H1 (cell line): ENCODE measurements at regions not wholly inside any gene's neighbourhood (a gene's known extent, or its start where the extent isn't known, plus 50 kb on each side); places are given as distances from the start of the nearest gene placed in this dataset.

Source experiments
- CTCF ChIA-PET: fragments of 300-600 bp; sonication (Branson Sonifier 250); formaldehyde crosslinking; loops from one replicate; lab custom pipeline; 2021; ENCODE audit not compliant: partially characterized antibody; lab: Charles Lee
- POLR2A ChIA-PET: fragments of 300-600 bp; sonication (Branson Sonifier 250); formaldehyde crosslinking; loops from one replicate; lab custom pipeline; 2021; ENCODE audit warnings: inconsistent platforms; ENCODE audit not compliant: partially characterized antibody; lab: Charles Lee
- DNase-seq, 2 experiments: peaks; one replicate each; pipeline versions ENCODE4 v3.0.0 to v3.0.0-alpha.2; 2010 to 2022; ENCODE audit warnings: low spot score in 2 of 2, low read depth in 1 of 2, mixed read lengths in 1 of 2
- FAIRE-seq: peaks from 2 replicates; lab custom pipeline; 2011; peaks lifted over from hg19 to GRCh38; lab: Jason Lieb, UNC
- H2AFZ ChIP-seq: 2 replicates; pipeline ENCODE4 v1.8.1; 2012; ENCODE audit warnings: low read length, inconsistent platforms
- H2AK5ac ChIP-seq: 2 replicates; pipeline ENCODE4 v1.6.1; 2013; ENCODE audit warnings: low read depth, low read length
- H2BK120ac ChIP-seq: replicated peaks from 2 replicates; pipeline ENCODE3; 2013; ENCODE audit warnings: low read depth, low read length, inconsistent platforms
- H2BK12ac ChIP-seq: 2 replicates; pipeline ENCODE4 v1.6.1; 2013; ENCODE audit warnings: low read depth, low read length
- H2BK15ac ChIP-seq: 2 replicates; pipeline ENCODE4 v1.6.1; 2013; ENCODE audit warnings: low read length
- H2BK20ac ChIP-seq: 2 replicates; pipeline ENCODE4 v1.6.1; 2013; ENCODE audit warnings: low read length
- H2BK5ac ChIP-seq: 2 replicates; pipeline ENCODE4 v1.6.1; 2013; ENCODE audit warnings: low read depth, low read length
- H3K14ac ChIP-seq: 2 replicates; pipeline ENCODE4 v1.6.1; 2013; ENCODE audit warnings: inconsistent platforms; ENCODE audit not compliant: insufficient read length
- H3K18ac ChIP-seq: 2 replicates; pipeline ENCODE4 v1.6.1; 2013; ENCODE audit warnings: low read length; ENCODE audit errors: extremely low read depth
- H3K23ac ChIP-seq: 2 replicates; pipeline ENCODE4 v1.6.1; 2013; ENCODE audit warnings: inconsistent platforms; ENCODE audit not compliant: insufficient read length
- H3K23me2 ChIP-seq: 2 replicates; pipeline ENCODE4 v1.6.1; 2013; ENCODE audit warnings: low read depth, low read length
- H3K27ac ChIP-seq: 2 replicates; pipeline ENCODE4 v1.6.1; 2011; ENCODE audit warnings: low read depth, low read length, inconsistent platforms
- H3K27me3 ChIP-seq, 4 experiments: replicated peaks in 1 of 4; 1 replicate in 1 of 4; 2 replicates in 3 of 4; pipeline versions ENCODE4 v1.6.1 to v1.8.1; 2011 to 2013; ENCODE audit warnings: low read length in 3 of 4, mild to moderate bottlenecking in 3 of 4, inconsistent platforms in 2 of 4, mixed read lengths in 2 of 4, moderate library complexity in 1 of 4; ENCODE audit not compliant: control insufficient read depth in 3 of 4, insufficient read depth in 3 of 4; ENCODE audit errors: extremely low read depth in 1 of 4
- H3K36me3 ChIP-seq, 4 experiments: 2 replicates each; pipeline versions ENCODE4 v1.6.1 to v1.8.1; 2011 to 2013; ENCODE audit warnings: mild to moderate bottlenecking in 4 of 4, low read length in 3 of 4, moderate library complexity in 2 of 4, control low read depth in 1 of 4, inconsistent platforms in 1 of 4; ENCODE audit not compliant: insufficient read depth in 4 of 4, control insufficient read depth in 2 of 4
- H3K4ac ChIP-seq: replicated peaks from 2 replicates; pipeline ENCODE3; 2013; ENCODE audit warnings: low read length, low read depth, mixed read lengths, inconsistent platforms; ENCODE audit not compliant: insufficient read length
- H3K4me1 ChIP-seq, 4 experiments: replicated peaks in 1 of 4; 1 replicate in 1 of 4; 2 replicates in 3 of 4; pipeline versions ENCODE4 v1.6.1 to v1.8.1; 2011 to 2013; ENCODE audit warnings: low read length in 3 of 4, inconsistent platforms in 2 of 4, mixed read lengths in 1 of 4; ENCODE audit not compliant: insufficient read depth in 4 of 4, control insufficient read depth in 3 of 4
- H3K4me2 ChIP-seq, 2 experiments: 2 replicates each; pipeline versions ENCODE4 v1.6.1 to v1.8.1; 2011 to 2013; ENCODE audit warnings: low read depth in 2 of 2, low read length in 2 of 2, control low read depth in 1 of 2, inconsistent platforms in 1 of 2, mild to moderate bottlenecking in 1 of 2; ENCODE audit not compliant: insufficient read depth in 1 of 2
- H3K4me3 ChIP-seq, 4 experiments: fragments of 200-600, 300-600 bp in 1 of 4; sonication (generic), shearing (Covaris generic), sonication (Bioruptor Twin) in 1 of 4; 2 replicates each; pipeline versions ENCODE4 v1.5.1 to v1.8.1; 2011 to 2016; ENCODE audit warnings: low read length in 4 of 4, low read depth in 3 of 4, control low read depth in 2 of 4, inconsistent platforms in 2 of 4, mild to moderate bottlenecking in 2 of 4, mixed read lengths in 1 of 4, moderate library complexity in 1 of 4; ENCODE audit not compliant: insufficient read depth in 2 of 4; ENCODE audit errors: extremely low read depth in 1 of 4
- H3K56ac ChIP-seq: replicated peaks from 2 replicates; pipeline ENCODE3; 2013; ENCODE audit warnings: low read depth, mild to moderate bottlenecking, mixed read lengths, low read length, inconsistent platforms; ENCODE audit not compliant: insufficient read length
- H3K79me1 ChIP-seq: 2 replicates; pipeline ENCODE4 v1.6.1; 2013; ENCODE audit warnings: low read depth, low read length, control low read depth
- H3K79me2 ChIP-seq, 2 experiments: 2 replicates each; pipeline versions ENCODE4 v1.6.1 to v1.8.1; 2012 to 2013; ENCODE audit warnings: low read length in 2 of 2, mild to moderate bottlenecking in 2 of 2, inconsistent platforms in 1 of 2; ENCODE audit not compliant: insufficient read depth in 2 of 2, control insufficient read depth in 1 of 2
- H3K9ac ChIP-seq, 4 experiments: replicated peaks in 1 of 4; 1 replicate in 1 of 4; 2 replicates in 3 of 4; pipeline versions ENCODE4 v1.6.1 to v1.8.1; 2011 to 2013; ENCODE audit warnings: low read depth in 3 of 4, low read length in 3 of 4, control low read depth in 2 of 4, mild to moderate bottlenecking in 2 of 4, moderate library complexity in 2 of 4, inconsistent platforms in 1 of 4; ENCODE audit errors: extremely low read depth in 1 of 4
- H3K9me3 ChIP-seq, 2 experiments: 2 replicates each; pipeline versions ENCODE4 v1.6.1 to v1.8.1; 2012 to 2013; ENCODE audit warnings: mild to moderate bottlenecking in 2 of 2, moderate library complexity in 2 of 2, control low read depth in 1 of 2, inconsistent platforms in 1 of 2, low read depth in 1 of 2, low read length in 1 of 2, mixed read lengths in 1 of 2; ENCODE audit not compliant: insufficient read depth in 2 of 2
- H4K20me1 ChIP-seq, 2 experiments: replicated peaks in 1 of 2; 2 replicates each; pipeline versions ENCODE3 to v1.8.1; 2011 to 2013; ENCODE audit warnings: inconsistent platforms in 2 of 2, low read length in 2 of 2, mild to moderate bottlenecking in 1 of 2; ENCODE audit not compliant: insufficient read depth in 2 of 2, control insufficient read depth in 1 of 2
- H4K5ac ChIP-seq: 2 replicates; pipeline ENCODE4 v1.6.1; 2013; ENCODE audit warnings: low read length, low read depth, mixed read lengths, inconsistent platforms; ENCODE audit not compliant: insufficient read length
- H4K8ac ChIP-seq: 2 replicates; pipeline ENCODE4 v1.8.0; 2013; ENCODE audit warnings: mild to moderate bottlenecking, moderate library complexity, low read length, inconsistent platforms; ENCODE audit not compliant: insufficient read depth; ENCODE audit errors: extremely low read depth
- H4K91ac ChIP-seq: replicated peaks from 2 replicates; pipeline ENCODE3; 2013; ENCODE audit warnings: low read length, mixed read lengths, inconsistent platforms; ENCODE audit not compliant: insufficient read length
- E2F6 ChIP-seq: IDR thresholded peaks from 2 replicates; pipeline ENCODE4 v1.6.1; 2012; ENCODE audit warnings: inconsistent platforms
- EZH2 ChIP-seq: fragments of 200-600 bp; sonication (generic); IDR thresholded peaks from 2 replicates; pipeline ENCODE4 v1.7.1; 2012; ENCODE audit warnings: low read depth, mild to moderate bottlenecking, moderate library complexity, low read length, inconsistent platforms; ENCODE audit not compliant: severe bottlenecking
- PHF8 ChIP-seq: fragments of 200-600 bp; sonication (generic); conservative IDR thresholded peaks from 2 replicates; pipeline ENCODE4 v1.7.1; 2012; ENCODE audit warnings: low read depth, mild to moderate bottlenecking, inconsistent platforms, low read length, moderate library complexity
- RNF2 ChIP-seq: fragments of 200-900, 300-1000 bp; sonication (generic); IDR thresholded peaks from 2 replicates; pipeline ENCODE4 v1.7.1; 2016; ENCODE audit warnings: borderline replicate concordance, low read depth, mild to moderate bottlenecking, antibody characterized with exemption, low read length; ENCODE audit not compliant: poor library complexity, severe bottlenecking; ENCODE audit errors: missing control alignments
- SAP30 ChIP-seq: fragments of 300-600 bp; sonication (generic); IDR thresholded peaks from 2 replicates; pipeline ENCODE4 v1.7.1; 2012; ENCODE audit warnings: low read length, moderate library complexity, mild to moderate bottlenecking, inconsistent platforms; ENCODE audit not compliant: insufficient read depth, insufficient replicate concordance
- SIX5 ChIP-seq: IDR thresholded peaks from 2 replicates; pipeline ENCODE4 v1.6.1; 2011; ENCODE audit warnings: mild to moderate bottlenecking, low read depth, low read length
- SP1 ChIP-seq: IDR thresholded peaks from 2 replicates; pipeline ENCODE4 v1.6.1; 2011; ENCODE audit warnings: low read depth, low read length
- SP4 ChIP-seq: IDR thresholded peaks from 2 replicates; pipeline ENCODE4 v1.6.1; 2012; ENCODE audit warnings: low read length, inconsistent platforms
- WGBS, 2 experiments: shearing (Covaris generic) in 1 of 2; methylation state at CpG; one replicate each; pipeline versions ENCODE4 v1.1.6 to v1.1.7; 2013 to 2015; ENCODE audit warnings: low lambda C conversion rate in 2 of 2, mixed read lengths in 2 of 2, inconsistent platforms in 1 of 2, low coverage in 1 of 2, missing lambda C conversion rate in 1 of 2; ENCODE audit not compliant: insufficient replicate concordance in 2 of 2, insufficient coverage in 1 of 2, insufficient read length in 1 of 2; ENCODE audit errors: extremely low coverage in 1 of 2, missing lambda C conversion rate in 1 of 2; 5-methylcytosine and 5-hydroxymethylcytosine counted together

GRCh38 chr2:23042216-23042906, 342.6 kb upstream of the KLHL29 start:
- WGBS, 2 experiments, result 91% methylated on average over 7 of the region's 7 CpGs; no CpG with 5 or more reads in 1 of the 2 experiments
- no peak overlapping the region for H4K5ac ChIP-seq
- H3K14ac ChIP-seq, result no peak overlapping the region
- no peaks in the 10 kb centered on the region for H4K20me1 ChIP-seq
- no peak overlapping the region for H3K4me2 ChIP-seq
- H2BK15ac ChIP-seq, result no peak overlapping the region
- no peaks in the 10 kb centered on the region for H3K79me2 ChIP-seq
- no peak overlapping the region for H2BK120ac ChIP-seq
- DNase-seq (no peak), FAIRE-seq (no peak)
- ChIA-PET POLR2A (no interaction called here), CTCF (no interaction called here)
- no peaks in the 10 kb centered on the region for H3K4me1 ChIP-seq
- no peak overlapping the region for H2BK12ac ChIP-seq
- H4K8ac ChIP-seq, result no peak overlapping the region
- no peak overlapping the region for H2BK20ac ChIP-seq
- no peak overlapping the region for H2AFZ ChIP-seq
- H3K23me2 ChIP-seq, result no peaks in the 10 kb centered on the region
- H3K9ac ChIP-seq, result no peak overlapping the region
- no peaks in the 10 kb centered on the region for H3K36me3 ChIP-seq
- H3K27me3 ChIP-seq, result no peaks in the 10 kb centered on the region
- no peak overlapping the region for H4K91ac ChIP-seq
- H2AK5ac ChIP-seq, result no peak overlapping the region
- H3K4me3 ChIP-seq, result no peak overlapping the region
- H3K4ac ChIP-seq, result no peak overlapping the region
- TF ChIP-seq SAP30, result no peak
- no peak for TF ChIP-seq PHF8
- TF ChIP-seq E2F6, result no peak
- no peak for TF ChIP-seq SP4
- TF ChIP-seq RNF2, result no peak
- TF ChIP-seq SP1, result no peak
- TF ChIP-seq EZH2, result no peak
- no peak for TF ChIP-seq SIX5
- no peak overlapping the region for H3K18ac ChIP-seq
- H3K79me1 ChIP-seq, result no peaks in the 10 kb centered on the region
- H3K27ac ChIP-seq, result no peak overlapping the region
- no peak overlapping the region for H3K56ac ChIP-seq
- H3K23ac ChIP-seq, result no peak overlapping the region
- no peaks in the 10 kb centered on the region for H3K9me3 ChIP-seq
- H2BK5ac ChIP-seq, result no peak overlapping the region
